SKM-1 treated with dmso at 0.1 percent for 144 hours (cell line): ENCODE measurements at regions not wholly inside any gene's neighbourhood (a gene's known extent, or its start where the extent isn't known, plus 50 kb on each side); places are given as distances from the start of the nearest gene placed in this dataset.

ENCODE experiments used
- DNase-seq: peaks from one replicate; lab custom pipeline; 2025; ENCODE audit not compliant: unreplicated experiment; lab: John Stamatoyannopoulos, UW

- no peak for DNase-seq
These were observed 521.6 kb downstream of the PLPP3 start for GRCh38 chr1:56057466-56058405.

- DNase-seq: no peak
These were observed 522.7 kb downstream of the PLPP3 start for GRCh38 chr1:56056438-56057287.

- no peak for DNase-seq
These were observed 524.4 kb downstream of the PLPP3 start for GRCh38 chr1:56054959-56055358.

- no peak for DNase-seq
These were observed 527.3 kb downstream of the PLPP3 start for GRCh38 chr1:56052041-56052440.

- DNase-seq: no peak
These were observed 528.5 kb downstream of the PLPP3 start for GRCh38 chr1:56050911-56051310.

- DNase-seq: no peak
These were observed 533.9 kb downstream of the PLPP3 start for GRCh38 chr1:56045477-56045876.

GRCh38 chr1:56045062-56045461 is 534.3 kb downstream of the PLPP3 start:
- no peak for DNase-seq

- DNase-seq: no peak
These were observed 542.9 kb downstream of the PLPP3 start for GRCh38 chr1:56036479-56036878.

GRCh38 chr1:56034847-56035481 is 544.4 kb downstream of the PLPP3 start:
- no peak for DNase-seq

GRCh38 chr1:56034222-56034621 is 545.1 kb downstream of the PLPP3 start:
- no peak for DNase-seq

GRCh38 chr1:56033321-56034037 is 545.9 kb downstream of the PLPP3 start:
- DNase-seq: no peak

GRCh38 chr1:56032096-56032676 is 547.2 kb downstream of the PLPP3 start:
- DNase-seq: no peak

- no peak for DNase-seq
These were observed 548.4 kb downstream of the PLPP3 start for GRCh38 chr1:56031001-56031400.

GRCh38 chr1:56029319-56030003 is 549.9 kb downstream of the PLPP3 start:
- no peak for DNase-seq

- no peak for DNase-seq
These were observed 550.5 kb downstream of the PLPP3 start for GRCh38 chr1:56028911-56029310.

- no peak for DNase-seq
These were observed 551.1 kb downstream of the PLPP3 start for GRCh38 chr1:56028244-56028643.

- no peak for DNase-seq
These were observed 553.4 kb downstream of the PLPP3 start for GRCh38 chr1:56025942-56026341.

GRCh38 chr1:56024155-56024554 is 555.2 kb downstream of the PLPP3 start:
- no peak for DNase-seq

GRCh38 chr1:56019922-56020321 is 559.4 kb downstream of the PLPP3 start:
- no peak for DNase-seq

- DNase-seq: no peak
These were observed 559.9 kb downstream of the PLPP3 start for GRCh38 chr1:56019472-56019871.
